ENCODE measurements at regions not wholly inside any gene's neighbourhood (a gene's known extent, or its start where the extent isn't known, plus 50 kb on each side); places are given as distances from the start of the nearest gene placed in this dataset.

DNA sequence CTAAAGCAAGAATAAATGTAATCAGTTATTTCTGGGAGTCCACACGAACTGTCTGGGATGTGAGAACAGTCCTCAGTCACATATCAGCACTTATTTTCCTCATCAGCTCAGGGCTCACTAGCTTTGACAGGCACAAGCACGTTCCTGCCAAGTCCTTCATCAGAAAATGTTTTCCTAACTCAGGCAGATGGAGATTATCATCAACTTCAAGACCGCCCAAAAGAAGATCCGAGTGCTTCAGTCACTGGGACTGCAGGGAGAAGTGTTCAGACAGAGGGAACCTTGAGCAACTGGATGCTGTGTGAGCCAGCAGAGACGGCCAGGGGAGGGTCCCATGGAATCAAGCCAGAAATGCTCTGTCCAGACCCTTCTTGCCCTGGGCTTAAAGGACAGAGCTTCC, 189.4 kb downstream of the NXNL2 start:
- TF ChIP-seq, protein P1, sequence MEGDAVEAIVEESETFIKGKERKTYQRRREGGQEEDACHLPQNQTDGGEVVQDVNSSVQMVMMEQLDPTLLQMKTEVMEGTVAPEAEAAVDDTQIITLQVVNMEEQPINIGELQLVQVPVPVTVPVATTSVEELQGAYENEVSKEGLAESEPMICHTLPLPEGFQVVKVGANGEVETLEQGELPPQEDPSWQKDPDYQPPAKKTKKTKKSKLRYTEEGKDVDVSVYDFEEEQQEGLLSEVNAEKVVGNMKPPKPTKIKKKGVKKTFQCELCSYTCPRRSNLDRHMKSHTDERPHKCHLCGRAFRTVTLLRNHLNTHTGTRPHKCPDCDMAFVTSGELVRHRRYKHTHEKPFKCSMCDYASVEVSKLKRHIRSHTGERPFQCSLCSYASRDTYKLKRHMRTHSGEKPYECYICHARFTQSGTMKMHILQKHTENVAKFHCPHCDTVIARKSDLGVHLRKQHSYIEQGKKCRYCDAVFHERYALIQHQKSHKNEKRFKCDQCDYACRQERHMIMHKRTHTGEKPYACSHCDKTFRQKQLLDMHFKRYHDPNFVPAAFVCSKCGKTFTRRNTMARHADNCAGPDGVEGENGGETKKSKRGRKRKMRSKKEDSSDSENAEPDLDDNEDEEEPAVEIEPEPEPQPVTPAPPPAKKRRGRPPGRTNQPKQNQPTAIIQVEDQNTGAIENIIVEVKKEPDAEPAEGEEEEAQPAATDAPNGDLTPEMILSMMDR (IDR thresholded peaks at IDR 0.05): no peak
- no peak for TF ChIP-seq POLR2A (IDR thresholded peaks at IDR 0.05)

All from lower leg skin (tissue), 3 donors.